HPDE6-E6E7 (cell line): ENCODE measurements at regions not wholly inside any gene's neighbourhood (a gene's known extent, or its start where the extent isn't known, plus 50 kb on each side); places are given as distances from the start of the nearest gene placed in this dataset.
"Not testable (repeated sequence)": the region's sequence is repeated elsewhere in the genome, so short reads cannot be mapped to it uniquely, and the experiment has no call there.

Source experiments
- DNase-seq: peaks from one replicate; pipeline ENCODE4 v3.0.0; 2011; ENCODE audit warnings: missing footprints; ENCODE audit errors: extremely low spot score

DNA sequence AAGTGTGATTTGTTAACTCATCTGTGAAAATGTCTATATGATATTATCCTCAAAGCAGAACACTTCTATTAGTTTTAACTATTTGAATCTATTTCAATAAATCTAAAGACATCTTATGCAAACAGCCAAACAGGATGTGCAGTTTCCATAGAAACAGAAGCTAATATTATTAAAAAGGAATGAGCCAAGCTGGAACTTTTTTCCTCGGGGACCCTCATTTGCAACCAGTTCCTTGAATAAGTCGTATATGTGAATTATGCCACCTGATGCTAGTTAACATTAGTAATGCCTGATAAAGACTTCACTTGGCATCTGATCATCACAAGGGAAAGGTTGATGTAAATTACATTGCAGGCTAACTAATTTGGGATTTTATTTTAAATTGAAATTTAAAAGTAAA is 216.9 kb upstream of the SMLR1 start:
- DNase-seq, result no peak

DNA sequence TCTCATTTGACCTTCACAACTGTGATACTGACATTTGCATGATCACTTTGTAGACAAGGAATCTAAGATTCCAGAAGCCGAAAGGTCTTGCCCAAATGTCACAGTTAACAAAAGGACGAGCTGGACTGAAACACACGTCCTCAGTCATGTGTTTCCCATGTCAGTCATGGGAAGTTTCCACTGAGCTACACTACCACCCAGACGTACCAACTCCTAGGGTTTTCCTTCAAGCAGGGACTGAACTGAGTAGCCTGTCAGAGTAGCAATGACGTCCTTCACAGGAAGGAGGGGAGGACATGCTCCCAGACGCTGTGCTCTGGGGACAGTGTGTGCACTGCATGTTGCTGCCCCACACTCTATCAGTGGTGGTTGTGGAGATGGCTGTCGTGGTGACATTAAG is 215.8 kb upstream of the SMLR1 start:
- no peak for DNase-seq

DNA sequence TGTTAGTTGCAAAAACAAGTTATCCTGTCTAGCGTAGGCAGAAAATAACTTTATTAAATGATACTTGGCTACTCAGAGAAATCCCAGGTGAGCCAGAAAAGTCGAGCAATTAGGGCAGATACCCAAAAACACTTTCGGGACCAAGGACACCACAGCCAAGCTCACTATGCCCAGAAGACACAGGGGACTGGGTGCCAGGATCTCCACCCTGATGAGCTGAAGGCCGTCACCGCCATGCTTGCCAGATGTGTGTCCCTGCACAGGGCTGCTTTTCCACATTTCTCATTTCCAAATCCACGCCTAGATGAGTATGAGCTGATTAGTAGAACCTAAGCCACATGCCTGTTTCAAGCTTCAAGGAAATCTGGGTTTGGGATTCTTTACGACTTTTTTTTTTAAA is 214.0 kb upstream of the SMLR1 start:
- DNase-seq, result no peak

DNA sequence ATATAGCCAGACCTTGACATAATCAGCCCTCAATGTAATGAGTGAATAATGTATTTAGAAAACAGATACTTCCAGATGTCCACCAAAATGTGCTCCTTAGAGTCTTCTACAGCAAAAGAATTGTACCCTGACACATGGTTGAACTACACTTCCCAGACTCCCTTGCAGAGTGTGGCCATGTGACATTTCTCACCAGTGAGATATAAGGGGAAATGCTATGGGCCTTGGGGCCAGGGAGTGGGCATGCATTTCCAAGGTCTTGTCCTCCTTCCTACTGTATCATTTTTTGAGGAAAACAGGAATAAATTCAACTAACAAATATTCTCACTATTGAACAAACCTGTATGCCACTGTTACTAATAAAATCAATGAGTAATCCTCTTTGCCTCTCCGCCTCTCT is 211.4 kb upstream of the SMLR1 start:
- DNase-seq, result no peak

- DNase-seq, result no peak
Measured at GRCh38 chr6:130617658-130618057, 209.5 kb upstream of the SMLR1 start.

- not testable (repeated sequence) for DNase-seq
Measured at GRCh38 chr6:130618806-130619205, 208.4 kb upstream of the SMLR1 start.

DNA sequence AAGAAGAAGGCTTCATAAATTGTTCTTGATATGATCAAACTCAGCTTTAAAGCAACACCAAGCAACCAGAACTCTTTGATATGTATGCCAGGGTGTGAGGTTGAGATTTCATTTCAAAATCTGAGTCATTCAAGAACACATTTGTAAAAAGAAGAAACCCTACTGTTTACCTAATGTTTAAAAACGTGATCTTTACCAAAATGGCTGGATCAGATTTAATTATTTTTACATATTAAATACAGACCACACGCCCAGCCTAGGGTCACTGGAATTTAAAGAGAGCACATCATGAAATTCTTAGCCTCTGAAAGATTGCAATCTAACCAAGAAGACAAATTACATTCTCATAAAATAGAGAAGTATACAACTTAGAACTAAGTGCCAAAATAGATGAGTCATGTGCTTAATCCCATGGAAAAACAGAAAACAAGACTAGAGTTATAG is 206.8 kb upstream of the SMLR1 start:
- no peak for DNase-seq

DNA sequence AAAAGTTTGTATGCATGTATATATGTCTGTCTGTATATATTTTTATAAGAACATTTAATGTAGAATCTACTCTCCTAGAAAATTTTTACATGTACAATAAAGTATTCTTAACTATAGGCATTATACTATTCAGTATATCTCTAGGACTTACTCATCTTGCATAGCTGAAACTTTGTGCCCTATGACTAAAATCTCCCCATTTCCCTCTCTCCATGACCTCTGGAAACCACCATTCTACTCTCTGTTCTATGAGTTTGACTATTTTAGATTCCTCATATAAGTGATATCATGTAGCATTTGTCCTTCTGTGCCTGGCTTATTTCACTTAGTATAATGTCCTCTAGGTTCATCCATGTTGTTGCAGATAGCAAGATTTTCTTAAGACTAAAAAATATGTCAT is 205.1 kb upstream of the SMLR1 start:
- no peak for DNase-seq

- DNase-seq, result no peak
Measured at GRCh38 chr6:130624046-130624445, 203.2 kb upstream of the SMLR1 start.

DNA sequence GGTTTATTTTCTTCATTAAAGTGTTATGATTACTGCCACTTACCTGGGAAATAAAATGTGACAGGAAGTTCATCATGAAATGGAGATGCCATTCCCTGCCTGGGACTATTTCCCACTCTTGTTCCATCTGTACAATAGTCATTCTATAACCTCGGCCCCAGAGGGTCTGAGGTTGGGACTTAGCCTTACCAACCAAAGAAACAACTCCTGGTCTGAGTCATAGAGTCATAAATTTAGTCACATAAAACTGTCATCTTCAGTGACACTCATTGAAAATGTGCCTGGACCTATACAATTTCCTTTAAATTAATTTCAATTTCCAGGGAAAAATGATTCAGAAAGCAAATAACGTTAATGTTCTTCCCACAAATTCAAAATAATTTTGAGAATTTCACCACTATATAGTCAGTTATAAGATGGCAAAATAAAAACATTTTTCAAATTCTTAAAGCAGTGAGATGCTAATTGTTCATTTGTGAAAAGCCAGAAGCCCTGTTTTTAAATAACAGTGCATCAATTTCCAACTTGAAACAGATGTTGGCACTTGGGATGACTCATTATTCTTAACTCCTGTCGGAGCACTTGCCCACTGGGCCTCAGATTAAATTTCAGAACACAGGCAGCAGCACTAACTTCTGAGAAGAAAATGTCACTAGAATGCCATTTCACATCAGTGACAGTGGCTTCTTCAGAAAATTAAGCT is 201.2 kb upstream of the SMLR1 start:
- no peak for DNase-seq

DNA sequence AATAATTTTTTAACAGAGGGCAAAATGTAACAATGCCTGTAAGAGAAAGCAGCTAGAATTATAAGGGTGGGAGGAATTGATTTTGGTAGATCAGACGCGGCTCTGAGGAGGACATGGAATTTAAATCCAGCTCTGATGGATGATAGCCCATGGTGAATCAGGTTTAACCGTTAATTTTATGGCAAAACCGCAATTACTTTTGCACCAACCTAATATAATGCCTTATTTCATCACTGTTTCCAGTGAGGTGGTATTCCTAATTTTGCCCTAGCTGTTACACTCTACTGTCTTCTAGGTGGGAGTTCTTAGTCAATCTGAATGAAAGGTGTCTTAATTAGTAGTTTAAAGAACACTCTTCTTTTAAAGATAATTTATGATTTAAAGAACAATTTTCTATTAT is 198.3 kb upstream of the SMLR1 start:
- DNase-seq, result no peak

GRCh38 chr6:130629640-130630039 is 197.6 kb upstream of the SMLR1 start:
- DNase-seq, result no peak

DNA sequence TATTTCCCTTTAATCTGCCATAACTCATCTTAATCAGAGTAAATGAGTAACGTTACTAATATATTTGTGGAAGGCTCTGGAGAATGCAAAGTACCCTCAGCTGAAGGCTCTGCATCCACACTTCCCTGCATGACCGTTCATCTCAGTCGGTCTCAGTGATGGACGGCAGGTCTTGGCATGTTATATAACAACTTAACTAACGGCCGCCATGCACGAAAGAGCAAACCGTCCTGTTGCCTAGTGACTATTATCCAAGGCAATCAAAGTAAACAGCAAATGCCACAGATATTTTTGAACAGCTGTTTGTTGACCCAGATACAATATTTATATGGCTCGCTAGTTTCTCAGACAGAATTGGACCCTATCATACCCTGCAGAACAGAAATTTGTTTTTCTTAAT is 194.9 kb upstream of the SMLR1 start:
- no peak for DNase-seq

- no peak for DNase-seq
Measured at GRCh38 chr6:130632897-130633296, 194.3 kb upstream of the SMLR1 start.

- DNase-seq, result no peak
Measured at GRCh38 chr6:130643361-130643760, 183.8 kb upstream of the SMLR1 start.

- DNase-seq, result no peak
Measured at GRCh38 chr6:130644175-130644574, 183.0 kb upstream of the SMLR1 start.

GRCh38 chr6:130644769-130645168 is 182.4 kb upstream of the SMLR1 start:
- not testable (repeated sequence) for DNase-seq

DNA sequence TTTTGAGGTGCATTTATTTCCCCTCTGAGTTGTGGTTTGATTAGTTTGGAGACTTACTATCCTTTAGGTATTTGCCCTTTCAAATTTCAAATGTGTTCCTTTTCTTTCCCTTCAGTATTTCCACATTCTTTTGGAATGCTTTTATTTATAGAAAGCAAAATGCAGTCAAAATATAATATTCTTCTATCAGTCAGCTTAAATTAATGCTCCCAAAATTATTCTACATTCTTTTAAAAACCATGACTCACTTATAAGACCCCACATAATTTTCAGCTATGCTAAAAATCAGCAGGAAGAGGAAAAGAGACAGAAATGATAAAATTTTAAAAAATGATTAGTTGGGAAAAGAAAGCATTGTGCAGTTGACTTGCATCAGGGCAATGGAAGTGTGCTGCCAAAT is 180.0 kb upstream of the SMLR1 start:
- no peak for DNase-seq

GRCh38 chr6:130655586-130655985 is 171.6 kb upstream of the SMLR1 start:
- no peak for DNase-seq

DNA sequence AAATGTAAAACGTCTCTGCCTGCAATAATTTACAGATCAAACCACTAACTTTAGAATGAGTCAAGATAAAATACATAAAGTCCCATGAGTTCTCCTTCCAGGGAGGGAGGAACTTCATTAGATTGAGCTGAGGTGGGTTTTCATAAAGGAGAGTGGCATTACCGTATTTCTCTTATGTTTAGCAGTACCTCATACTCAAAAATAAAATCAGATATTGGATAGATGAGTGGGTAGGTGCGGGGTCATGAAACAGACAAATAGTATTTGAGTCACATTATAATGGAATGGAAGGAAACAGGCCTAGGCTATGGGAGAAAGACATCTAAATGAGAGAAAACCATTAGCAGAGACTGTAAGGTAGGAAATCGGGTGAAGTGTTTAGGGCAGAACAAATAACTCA is 166.1 kb upstream of the SMLR1 start:
- DNase-seq, result no peak

DNA sequence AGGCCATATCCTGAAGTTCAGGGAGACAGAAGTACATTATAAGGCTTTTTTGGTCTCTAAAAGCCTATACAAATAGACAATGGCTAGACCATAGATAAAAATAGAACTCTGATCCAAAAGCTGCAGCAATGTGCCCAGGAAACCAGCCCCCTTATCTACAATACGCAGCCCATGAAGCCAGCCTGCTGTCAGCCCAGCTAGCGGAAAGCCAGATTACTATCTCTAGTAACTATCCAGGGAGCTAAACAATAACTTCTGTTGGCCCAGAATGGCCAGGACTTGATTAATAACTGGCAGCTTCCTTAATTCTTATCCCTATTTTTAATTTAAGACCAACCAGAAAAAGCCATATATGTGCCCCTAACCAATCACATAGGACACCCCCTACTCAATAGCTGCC is 160.4 kb upstream of the SMLR1 start:
- no peak for DNase-seq

- DNase-seq, result no peak
Measured at GRCh38 chr6:130670142-130670541, 157.1 kb upstream of the SMLR1 start.

DNA sequence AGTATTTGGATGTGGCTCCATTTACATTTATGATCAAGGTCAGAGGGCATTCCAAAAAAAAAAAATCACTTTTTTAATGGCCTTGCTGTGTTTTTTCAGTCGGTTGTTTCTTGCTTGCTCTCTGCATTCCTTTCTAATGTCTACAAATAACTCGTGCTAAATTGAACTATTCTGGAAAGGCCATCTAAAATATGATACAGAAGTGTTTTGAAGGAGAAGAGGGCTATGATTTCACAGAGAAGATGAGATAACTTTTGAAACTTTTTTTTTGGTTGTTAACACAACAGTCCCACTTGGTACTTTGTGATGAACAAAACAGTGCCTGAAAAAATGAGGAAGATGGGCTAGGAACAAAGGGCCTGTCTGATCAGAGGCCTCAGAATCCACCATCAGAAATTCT is 156.1 kb upstream of the SMLR1 start:
- no peak for DNase-seq

- DNase-seq, result no peak
Measured at GRCh38 chr6:130671577-130671976, 155.6 kb upstream of the SMLR1 start.
